ENCODE measurements at regions not wholly inside any gene's neighbourhood (a gene's known extent, or its start where the extent isn't known, plus 50 kb on each side); places are given as distances from the start of the nearest gene placed in this dataset.

- 85% methylated on average over 4 of the region's 4 CpGs for WGBS (ENCODE audit: insufficient coverage)
These were observed 84.0 kb upstream of the PRNP start for GRCh38 chr20:4602297-4602631.

More at GRCh38 chr20:4602297-4602631, 84.0 kb upstream of the PRNP start:
- H3K36me3 ChIP-seq (replicated peaks in 1 of 2; ENCODE audit: control extremely low read depth in 1 of 2, control insufficient read depth in 1 of 2, extremely low read depth in 1 of 2, insufficient read depth in 2 of 2, low read length in 1 of 2), result no peaks in the 10 kb centered on the region
- Mint-ChIP-seq H3K4me3 (no peak overlapping the region), H3K9me3 (ENCODE audit: insufficient read depth) (no peaks in the 10 kb centered on the region), H3K27me3 (peaks cover 35% of the 10 kb centered on the region), H3K27ac (no peak overlapping the region), H3K4me1 (peaks cover 6% of the 10 kb centered on the region)
- intact Hi-C loops (cut with micrococcal nuclease), result no loop called here
- no peak for ATAC-seq (ENCODE audit: low read depth)
- no peaks in the 10 kb centered on the region for H4K20me1 ChIP-seq (ENCODE audit: control insufficient read depth, insufficient read depth, low read length, poor library complexity, severe bottlenecking)
- H3K27me3 ChIP-seq (replicated peaks in 1 of 4; ENCODE audit: control extremely low read depth in 1 of 4, control insufficient read depth in 3 of 4, insufficient read depth in 4 of 4, low read length in 3 of 4), result peaks cover 0 to 22% (median 0%) of the 10 kb centered on the region in 4 experiments
- H3K27ac ChIP-seq (ENCODE audit: low read length in 2 of 2), result no peak overlapping the region
- no peak overlapping the region for H3K4me3 ChIP-seq (ENCODE audit: control extremely low read depth in 1 of 5, extremely low read depth in 1 of 5, insufficient read depth in 1 of 5, low read depth in 2 of 5, low read length in 4 of 5)
- H3K9ac ChIP-seq (ENCODE audit: low read length), result no peak overlapping the region
- TF ChIP-seq CTCF (IDR thresholded peaks at IDR 0.05) (no peak), EZH2 (IDR thresholded peaks at IDR 0.05; ENCODE audit: borderline replicate concordance, insufficient read depth, low read depth, low read length, poor library complexity, severe bottlenecking) (no peak)
- peaks cover 1% of the 10 kb centered on the region in 2 donors for H3K4me1 ChIP-seq (ENCODE audit: control insufficient read depth in 2 of 2, insufficient read depth in 2 of 2, low read length in 2 of 2)
- H3K79me2 ChIP-seq (ENCODE audit: control insufficient read depth, insufficient read depth, low read length), result no peaks in the 10 kb centered on the region
- no peak overlapping the region for H2AFZ ChIP-seq (ENCODE audit: insufficient read depth, low read depth, low read length, poor library complexity, severe bottlenecking)
- H3K4me2 ChIP-seq (replicated peaks; ENCODE audit: low read depth, low read length, poor library complexity, severe bottlenecking), result no peak overlapping the region
- CTCF ChIA-PET, result interaction anchor here (1.8 to 11.1 kb wide), 3 partner anchors 10 to 121 kb away, joined by 5 to 145 read pairs (median 7); partner anchors contain the start of gene PRND
- no peak for DNase-seq
- POLR2A ChIA-PET, result interaction anchor here (0.6 kb wide), 1 partner anchor 70 kb away, joined by 3 read pairs; no protein-coding TSS in a partner anchor
- H3K9me3 ChIP-seq (ENCODE audit: control extremely low read depth in 1 of 3, control insufficient read depth in 2 of 3, insufficient read depth in 1 of 3, low read length in 2 of 3), result peaks cover 0 to 1% (median 0%) of the 10 kb centered on the region in 3 donors

Data from B cell (primary cell).